GM23338 (cell line): ENCODE measurements at regions not wholly inside any gene's neighbourhood (a gene's known extent, or its start where the extent isn't known, plus 50 kb on each side); places are given as distances from the start of the nearest gene placed in this dataset.
"Not testable (repeated sequence)": the region's sequence is repeated elsewhere in the genome, so short reads cannot be mapped to it uniquely, and the experiment has no call there.

Experiments used
- CREB1 ChIP-seq: fragments of 250-450 bp; sonication (Bioruptor Pico); IDR thresholded peaks from 2 replicates; pipeline ENCODE4 v1.5.0; 2020; ENCODE audit warnings: low read depth, mild to moderate bottlenecking, moderate library complexity
- ETS1 ChIP-seq: IDR thresholded peaks from 2 replicates; pipeline ENCODE4 v1.6.1; 2016; ENCODE audit warnings: antibody characterized with exemption
- EZH2 ChIP-seq: fragments of 200-600 bp; sonication (generic); IDR thresholded peaks from one replicate; pipeline ENCODE4 v1.8.0; 2017; ENCODE audit warnings: antibody characterized with exemption, mild to moderate bottlenecking, low read depth; ENCODE audit not compliant: unreplicated experiment
- EZH2phosphoT487 ChIP-seq: fragments of 200-600 bp; sonication (generic); IDR thresholded peaks from one replicate; pipeline ENCODE4 v1.8.1; 2018; ENCODE audit warnings: antibody characterized with exemption; ENCODE audit not compliant: unreplicated experiment
- JUNB ChIP-seq: IDR thresholded peaks from one replicate; pipeline ENCODE4 v1.6.1; 2016; ENCODE audit warnings: antibody characterized with exemption; ENCODE audit not compliant: unreplicated experiment
- NANOG ChIP-seq: IDR thresholded peaks from 2 replicates; pipeline ENCODE4 v1.6.1; 2016; ENCODE audit warnings: antibody characterized with exemption, borderline replicate concordance
- POLR2AphosphoS5 ChIP-seq: IDR thresholded peaks from 2 replicates; pipeline ENCODE4 v1.6.1; 2016; ENCODE audit warnings: antibody characterized with exemption, low read depth
- REST ChIP-seq: IDR thresholded peaks from one replicate; pipeline ENCODE4 v1.6.1; 2018; ENCODE audit warnings: antibody characterized with exemption; ENCODE audit not compliant: unreplicated experiment
- ZNF114 ChIP-seq: fragments of 250-450 bp; sonication (Bioruptor Pico); IDR thresholded peaks from 2 replicates; pipeline ENCODE4 v1.5.0; 2020; ENCODE audit warnings: mild to moderate bottlenecking, moderate library complexity
- ZNF331 ChIP-seq: fragments of 250-450 bp; sonication (Bioruptor Pico); IDR thresholded peaks from 2 replicates; pipeline ENCODE4 v1.5.0; 2020; ENCODE audit warnings: low read depth, mild to moderate bottlenecking, moderate library complexity
- TF ChIP-seq, protein P1 (sequence below), 2 experiments: fragments of 200-600 bp in 1 of 2; sonication (generic) in 1 of 2; conservative IDR thresholded peaks; 2 replicates each; pipeline versions ENCODE4 v1.5.1 to v1.6.1; 2016 to 2017; ENCODE audit warnings: antibody characterized with exemption in 2 of 2, low read depth in 2 of 2, mild to moderate bottlenecking in 2 of 2, moderate library complexity in 1 of 2
- TF ChIP-seq, protein P2 (sequence below): fragments of 250-450 bp; sonication (Bioruptor Pico); IDR thresholded peaks from 2 replicates; pipeline ENCODE4 v1.5.0; 2020; ENCODE audit warnings: mild to moderate bottlenecking, moderate library complexity

GRCh38 chr1:120972863-120973262, 83.3 kb downstream of the PPIAL4A start:
- not testable (repeated sequence) for TF ChIP-seq ETS1; ZNF114 (CRISPR knock-in tag); REST; POLR2AphosphoS5; EZH2; ZNF331 (CRISPR knock-in tag); EZH2phosphoT487; JUNB; NANOG; CREB1
- TF ChIP-seq, protein P1, sequence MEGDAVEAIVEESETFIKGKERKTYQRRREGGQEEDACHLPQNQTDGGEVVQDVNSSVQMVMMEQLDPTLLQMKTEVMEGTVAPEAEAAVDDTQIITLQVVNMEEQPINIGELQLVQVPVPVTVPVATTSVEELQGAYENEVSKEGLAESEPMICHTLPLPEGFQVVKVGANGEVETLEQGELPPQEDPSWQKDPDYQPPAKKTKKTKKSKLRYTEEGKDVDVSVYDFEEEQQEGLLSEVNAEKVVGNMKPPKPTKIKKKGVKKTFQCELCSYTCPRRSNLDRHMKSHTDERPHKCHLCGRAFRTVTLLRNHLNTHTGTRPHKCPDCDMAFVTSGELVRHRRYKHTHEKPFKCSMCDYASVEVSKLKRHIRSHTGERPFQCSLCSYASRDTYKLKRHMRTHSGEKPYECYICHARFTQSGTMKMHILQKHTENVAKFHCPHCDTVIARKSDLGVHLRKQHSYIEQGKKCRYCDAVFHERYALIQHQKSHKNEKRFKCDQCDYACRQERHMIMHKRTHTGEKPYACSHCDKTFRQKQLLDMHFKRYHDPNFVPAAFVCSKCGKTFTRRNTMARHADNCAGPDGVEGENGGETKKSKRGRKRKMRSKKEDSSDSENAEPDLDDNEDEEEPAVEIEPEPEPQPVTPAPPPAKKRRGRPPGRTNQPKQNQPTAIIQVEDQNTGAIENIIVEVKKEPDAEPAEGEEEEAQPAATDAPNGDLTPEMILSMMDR (conservative IDR thresholded peaks at IDR 0.05; ENCODE audit: low read depth in 2 of 2), result not testable (repeated sequence)
- TF ChIP-seq, protein P2, sequence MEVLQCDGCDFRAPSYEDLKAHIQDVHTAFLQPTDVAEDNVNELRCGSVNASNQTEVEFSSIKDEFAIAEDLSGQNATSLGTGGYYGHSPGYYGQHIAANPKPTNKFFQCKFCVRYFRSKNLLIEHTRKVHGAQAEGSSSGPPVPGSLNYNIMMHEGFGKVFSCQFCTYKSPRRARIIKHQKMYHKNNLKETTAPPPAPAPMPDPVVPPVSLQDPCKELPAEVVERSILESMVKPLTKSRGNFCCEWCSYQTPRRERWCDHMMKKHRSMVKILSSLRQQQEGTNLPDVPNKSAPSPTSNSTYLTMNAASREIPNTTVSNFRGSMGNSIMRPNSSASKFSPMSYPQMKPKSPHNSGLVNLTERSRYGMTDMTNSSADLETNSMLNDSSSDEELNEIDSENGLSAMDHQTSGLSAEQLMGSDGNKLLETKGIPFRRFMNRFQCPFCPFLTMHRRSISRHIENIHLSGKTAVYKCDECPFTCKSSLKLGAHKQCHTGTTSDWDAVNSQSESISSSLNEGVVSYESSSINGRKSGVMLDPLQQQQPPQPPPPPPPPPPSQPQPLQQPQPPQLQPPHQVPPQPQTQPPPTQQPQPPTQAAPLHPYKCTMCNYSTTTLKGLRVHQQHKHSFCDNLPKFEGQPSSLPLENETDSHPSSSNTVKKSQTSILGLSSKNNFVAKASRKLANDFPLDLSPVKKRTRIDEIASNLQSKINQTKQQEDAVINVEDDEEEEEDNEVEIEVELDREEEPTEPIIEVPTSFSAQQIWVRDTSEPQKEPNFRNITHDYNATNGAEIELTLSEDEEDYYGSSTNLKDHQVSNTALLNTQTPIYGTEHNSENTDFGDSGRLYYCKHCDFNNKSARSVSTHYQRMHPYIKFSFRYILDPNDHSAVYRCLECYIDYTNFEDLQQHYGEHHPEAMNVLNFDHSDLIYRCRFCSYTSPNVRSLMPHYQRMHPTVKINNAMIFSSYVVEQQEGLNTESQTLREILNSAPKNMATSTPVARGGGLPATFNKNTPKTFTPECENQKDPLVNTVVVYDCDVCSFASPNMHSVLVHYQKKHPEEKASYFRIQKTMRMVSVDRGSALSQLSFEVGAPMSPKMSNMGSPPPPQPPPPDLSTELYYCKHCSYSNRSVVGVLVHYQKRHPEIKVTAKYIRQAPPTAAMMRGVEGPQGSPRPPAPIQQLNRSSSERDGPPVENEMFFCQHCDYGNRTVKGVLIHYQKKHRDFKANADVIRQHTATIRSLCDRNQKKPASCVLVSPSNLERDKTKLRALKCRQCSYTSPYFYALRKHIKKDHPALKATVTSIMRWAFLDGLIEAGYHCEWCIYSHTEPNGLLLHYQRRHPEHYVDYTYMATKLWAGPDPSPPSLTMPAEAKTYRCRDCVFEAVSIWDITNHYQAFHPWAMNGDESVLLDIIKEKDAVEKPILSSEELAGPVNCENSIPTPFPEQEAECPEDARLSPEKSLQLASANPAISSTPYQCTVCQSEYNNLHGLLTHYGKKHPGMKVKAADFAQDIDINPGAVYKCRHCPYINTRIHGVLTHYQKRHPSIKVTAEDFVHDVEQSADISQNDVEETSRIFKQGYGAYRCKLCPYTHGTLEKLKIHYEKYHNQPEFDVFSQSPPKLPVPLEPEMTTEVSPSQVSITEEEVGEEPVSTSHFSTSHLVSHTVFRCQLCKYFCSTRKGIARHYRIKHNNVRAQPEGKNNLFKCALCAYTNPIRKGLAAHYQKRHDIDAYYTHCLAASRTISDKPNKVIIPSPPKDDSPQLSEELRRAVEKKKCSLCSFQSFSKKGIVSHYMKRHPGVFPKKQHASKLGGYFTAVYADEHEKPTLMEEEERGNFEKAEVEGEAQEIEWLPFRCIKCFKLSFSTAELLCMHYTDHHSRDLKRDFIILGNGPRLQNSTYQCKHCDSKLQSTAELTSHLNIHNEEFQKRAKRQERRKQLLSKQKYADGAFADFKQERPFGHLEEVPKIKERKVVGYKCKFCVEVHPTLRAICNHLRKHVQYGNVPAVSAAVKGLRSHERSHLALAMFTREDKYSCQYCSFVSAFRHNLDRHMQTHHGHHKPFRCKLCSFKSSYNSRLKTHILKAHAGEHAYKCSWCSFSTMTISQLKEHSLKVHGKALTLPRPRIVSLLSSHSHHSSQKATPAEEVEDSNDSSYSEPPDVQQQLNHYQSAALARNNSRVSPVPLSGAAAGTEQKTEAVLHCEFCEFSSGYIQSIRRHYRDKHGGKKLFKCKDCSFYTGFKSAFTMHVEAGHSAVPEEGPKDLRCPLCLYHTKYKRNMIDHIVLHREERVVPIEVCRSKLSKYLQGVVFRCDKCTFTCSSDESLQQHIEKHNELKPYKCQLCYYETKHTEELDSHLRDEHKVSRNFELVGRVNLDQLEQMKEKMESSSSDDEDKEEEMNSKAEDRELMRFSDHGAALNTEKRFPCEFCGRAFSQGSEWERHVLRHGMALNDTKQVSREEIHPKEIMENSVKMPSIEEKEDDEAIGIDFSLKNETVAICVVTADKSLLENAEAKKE (CRISPR knock-in tag), result not testable (repeated sequence)
